ENCODE measurements at regions not wholly inside any gene's neighbourhood (a gene's known extent, or its start where the extent isn't known, plus 50 kb on each side); places are given as distances from the start of the nearest gene placed in this dataset.

- TF ChIP-seq REST (IDR thresholded peaks at IDR 0.05): no peak
- no peak for TF ChIP-seq EGR1 (IDR thresholded peaks at IDR 0.05; ENCODE audit: low read depth in 2 of 2)
- no peak for TF ChIP-seq NR2F2 (IDR thresholded peaks at IDR 0.05)
- TF ChIP-seq, protein P1, sequence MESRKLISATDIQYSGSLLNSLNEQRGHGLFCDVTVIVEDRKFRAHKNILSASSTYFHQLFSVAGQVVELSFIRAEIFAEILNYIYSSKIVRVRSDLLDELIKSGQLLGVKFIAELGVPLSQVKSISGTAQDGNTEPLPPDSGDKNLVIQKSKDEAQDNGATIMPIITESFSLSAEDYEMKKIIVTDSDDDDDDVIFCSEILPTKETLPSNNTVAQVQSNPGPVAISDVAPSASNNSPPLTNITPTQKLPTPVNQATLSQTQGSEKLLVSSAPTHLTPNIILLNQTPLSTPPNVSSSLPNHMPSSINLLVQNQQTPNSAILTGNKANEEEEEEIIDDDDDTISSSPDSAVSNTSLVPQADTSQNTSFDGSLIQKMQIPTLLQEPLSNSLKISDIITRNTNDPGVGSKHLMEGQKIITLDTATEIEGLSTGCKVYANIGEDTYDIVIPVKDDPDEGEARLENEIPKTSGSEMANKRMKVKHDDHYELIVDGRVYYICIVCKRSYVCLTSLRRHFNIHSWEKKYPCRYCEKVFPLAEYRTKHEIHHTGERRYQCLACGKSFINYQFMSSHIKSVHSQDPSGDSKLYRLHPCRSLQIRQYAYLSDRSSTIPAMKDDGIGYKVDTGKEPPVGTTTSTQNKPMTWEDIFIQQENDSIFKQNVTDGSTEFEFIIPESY (IDR thresholded peaks at IDR 0.05): no peak
- TF ChIP-seq RXRA (IDR thresholded peaks at IDR 0.05): no peak
- no peak for TF ChIP-seq ATF3 (IDR thresholded peaks at IDR 0.05)
- no peak for TF ChIP-seq TAF1 (conservative IDR thresholded peaks at IDR 0.05)
Observed at GRCh38 chr4:83172371-83172770, 57.8 kb upstream of the PLAC8 start (continued).

GRCh38 chr4:83171436-83172039, 57.0 kb upstream of the PLAC8 start:
- Histone ChIP-seq H3K4me1 (ENCODE audit: control insufficient read depth in 4 of 4, insufficient read depth in 4 of 4, low read length in 3 of 4) (no peaks in the 10 kb centered on the region), H3K27me3 (ENCODE audit: control insufficient read depth in 4 of 4, insufficient read depth in 4 of 4, low read length in 3 of 4) (no peaks in the 10 kb centered on the region), H3K9me3 (ENCODE audit: control insufficient read depth in 4 of 4, low read length in 3 of 4) (no peaks in the 10 kb centered on the region), H3K36me3 (ENCODE audit: control insufficient read depth in 4 of 4, insufficient read depth in 3 of 4, low read depth in 1 of 4, low read length in 3 of 4) (no peaks in the 10 kb centered on the region), H3K4me3 (ENCODE audit: low read depth in 1 of 3, low read length in 3 of 3) (no peak overlapping the region), H3K27ac (ENCODE audit: low read depth in 1 of 2, low read length in 2 of 2) (no peak overlapping the region), H3K9ac (ENCODE audit: low read depth in 1 of 2, low read length in 2 of 2) (no peak overlapping the region)
- TF ChIP-seq NR2F2 (IDR thresholded peaks at IDR 0.05) (no peak), REST (IDR thresholded peaks at IDR 0.05) (no peak), GABPA (IDR thresholded peaks at IDR 0.05 in 1 of 2, conservative IDR thresholded peaks at IDR 0.05 in 1 of 2) (no peak), MAX (IDR thresholded peaks at IDR 0.05) (no peak), SP1 (IDR thresholded peaks at IDR 0.05) (no peak), EGR1 (IDR thresholded peaks at IDR 0.05; ENCODE audit: low read depth in 2 of 2) (no peak), HNF4A (conservative IDR thresholded peaks at IDR 0.05) (no peak), FOXA1 (IDR thresholded peaks at IDR 0.05) (no peak)
- no peak for DNase-seq (ENCODE audit: low spot score)
- WGBS: 79% methylated on average over 2 of the region's 2 CpGs

All from liver (tissue), 7 donors.